OCI-LY1 (cell line): ENCODE measurements at regions not wholly inside any gene's neighbourhood (a gene's known extent, or its start where the extent isn't known, plus 50 kb on each side); places are given as distances from the start of the nearest gene placed in this dataset.

ENCODE experiments used
- CTCF ChIP-seq: fragments of 200-600 bp; sonication (generic), shearing (Covaris generic); IDR thresholded peaks from 2 replicates; pipeline ENCODE4 v1.5.1; 2017; ENCODE audit warnings: mild to moderate bottlenecking, antibody characterized with exemption, low read length, moderate library complexity, mixed read lengths
- EZH2 ChIP-seq: fragments of 200-600 bp; sonication (generic), shearing (Covaris generic); IDR thresholded peaks from 2 replicates; pipeline ENCODE4 v1.8.0; 2017; ENCODE audit warnings: borderline replicate concordance, mixed run types, mild to moderate bottlenecking, antibody characterized with exemption, low read length, moderate library complexity, mixed read lengths

DNA sequence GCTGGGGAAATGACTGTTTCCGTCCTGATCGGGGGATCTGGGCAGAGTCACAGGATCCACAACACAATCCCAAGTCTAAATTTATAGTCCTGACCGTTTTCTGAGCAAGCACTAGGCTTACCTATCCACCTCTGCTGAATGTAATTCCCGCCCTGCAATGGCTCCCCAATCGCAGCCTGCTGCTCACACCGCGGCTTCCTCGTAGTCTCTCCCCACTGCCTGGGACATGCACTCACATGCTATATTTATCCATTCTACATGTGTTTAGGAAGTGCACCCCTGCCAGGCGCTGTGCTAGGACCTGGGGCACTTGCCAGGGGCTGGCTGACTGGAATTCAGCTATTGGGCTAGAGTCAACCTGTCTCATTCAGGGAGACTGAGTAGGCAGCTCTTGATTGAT lies 246.6 kb upstream of the CSF3R start:
- no peak for TF ChIP-seq CTCF
- TF ChIP-seq EZH2, result no peak
